ENCODE measurements at regions not wholly inside any gene's neighbourhood (a gene's known extent, or its start where the extent isn't known, plus 50 kb on each side); places are given as distances from the start of the nearest gene placed in this dataset.

- no peak for DNase-seq
- no peaks in the 10 kb centered on the region for H3K27me3 ChIP-seq (ENCODE audit: control insufficient read depth in 3 of 3, insufficient read depth in 3 of 3, low read length in 2 of 3)
- no peak for TF ChIP-seq CTCF (IDR thresholded peaks at IDR 0.05; ENCODE audit: control extremely low read depth, extremely low read depth)
- no peaks in the 10 kb centered on the region for H3K36me3 ChIP-seq (ENCODE audit: control insufficient read depth in 4 of 4, insufficient read depth in 4 of 4, low read length in 4 of 4)
- no peaks in the 10 kb centered on the region for H3K9me3 ChIP-seq (ENCODE audit: control insufficient read depth in 4 of 4, insufficient read depth in 3 of 4, low read length in 3 of 4)
- no peak overlapping the region for H3K9ac ChIP-seq (ENCODE audit: insufficient read depth in 1 of 2, low read length in 2 of 2)
- 63 to 79% methylated on average over 4 of the region's 4 CpGs for WGBS, 2 donors
- peaks cover 0 to 3% (median 0%) of the 10 kb centered on the region in 5 donors for H3K4me1 ChIP-seq (ENCODE audit: control insufficient read depth in 5 of 5, insufficient read depth in 5 of 5, low read length in 5 of 5)
- H3K4me3 ChIP-seq: no peak overlapping the region
- no peak overlapping the region for H3K27ac ChIP-seq (ENCODE audit: low read depth in 1 of 2, low read length in 1 of 2)
- ATAC-seq (ENCODE audit: insufficient read depth, low FRiP score): no peak
These were observed 287.1 kb downstream of the ADGB start for GRCh38 chr6:146885708-146886457.

- ATAC-seq (ENCODE audit: insufficient read depth, low FRiP score) (no peak), DNase-seq (no peak)
- TF ChIP-seq CTCF (IDR thresholded peaks at IDR 0.05; ENCODE audit: control extremely low read depth, extremely low read depth): no peak
- Histone ChIP-seq H3K4me1 (ENCODE audit: control insufficient read depth in 5 of 5, insufficient read depth in 5 of 5, low read length in 5 of 5) (peaks cover 0 to 7% (median 0%) of the 10 kb centered on the region in 5 donors), H3K9ac (ENCODE audit: insufficient read depth in 1 of 2, low read length in 2 of 2) (no peak overlapping the region), H3K36me3 (ENCODE audit: control insufficient read depth in 4 of 4, insufficient read depth in 4 of 4, low read length in 4 of 4) (no peaks in the 10 kb centered on the region), H3K9me3 (ENCODE audit: control insufficient read depth in 4 of 4, insufficient read depth in 3 of 4, low read length in 3 of 4) (no peaks in the 10 kb centered on the region), H3K27ac (ENCODE audit: low read depth in 1 of 2, low read length in 1 of 2) (no peak overlapping the region), H3K4me3 (no peak overlapping the region), H3K27me3 (ENCODE audit: control insufficient read depth in 3 of 3, insufficient read depth in 3 of 3, low read length in 2 of 3) (no peaks in the 10 kb centered on the region)
- 88 to 90% methylated on average over 5 of the region's 5 CpGs for WGBS, 2 donors
These were observed 288.0 kb downstream of the ADGB start for GRCh38 chr6:146886587-146887446.

GRCh38 chr6:146887447-146888077 lies 288.8 kb downstream of the ADGB start:
- 83 to 89% methylated on average over 7 of the region's 7 CpGs for WGBS, 2 donors

More at GRCh38 chr6:146887447-146888077, 288.8 kb downstream of the ADGB start:
- Histone ChIP-seq H3K4me1 (ENCODE audit: control insufficient read depth in 5 of 5, insufficient read depth in 5 of 5, low read length in 5 of 5) (peaks cover 0 to 9% (median 0%) of the 10 kb centered on the region in 5 donors), H3K27ac (ENCODE audit: low read depth in 1 of 2, low read length in 1 of 2) (no peak overlapping the region), H3K4me3 (no peak overlapping the region), H3K36me3 (ENCODE audit: control insufficient read depth in 4 of 4, insufficient read depth in 4 of 4, low read length in 4 of 4) (no peaks in the 10 kb centered on the region), H3K9me3 (ENCODE audit: control insufficient read depth in 4 of 4, insufficient read depth in 3 of 4, low read length in 3 of 4) (no peaks in the 10 kb centered on the region), H3K9ac (ENCODE audit: insufficient read depth in 1 of 2, low read length in 2 of 2) (no peak overlapping the region), H3K27me3 (ENCODE audit: control insufficient read depth in 3 of 3, insufficient read depth in 3 of 3, low read length in 2 of 3) (no peaks in the 10 kb centered on the region)
- DNase-seq (no peak), ATAC-seq (ENCODE audit: insufficient read depth, low FRiP score) (no peak)
- TF ChIP-seq CTCF (IDR thresholded peaks at IDR 0.05; ENCODE audit: control extremely low read depth, extremely low read depth): no peak

Data from lung (tissue), 11 donors.